ENCODE measurements at regions not wholly inside any gene's neighbourhood (a gene's known extent, or its start where the extent isn't known, plus 50 kb on each side); places are given as distances from the start of the nearest gene placed in this dataset.
"Not testable (repeated sequence)": the region's sequence is repeated elsewhere in the genome, so short reads cannot be mapped to it uniquely, and the experiment has no call there.

- Mint-ChIP-seq H3K4me1 (no peaks in the 10 kb centered on the region), H3K36me3 (ENCODE audit: low read depth) (no peaks in the 10 kb centered on the region), H3K27ac (no peak overlapping the region), H3K4me3 (no peak overlapping the region), H3K27me3 (ENCODE audit: low read depth) (no peaks in the 10 kb centered on the region), H3K9me3 (no peaks in the 10 kb centered on the region)
- TF ChIP-seq CTCF (IDR thresholded peaks at IDR 0.05; ENCODE audit: unreplicated experiment in 3 of 3) = no peak
Measured at GRCh38 chr3:144875211-144875610, 903.6 kb downstream of the DIPK2A start.

- no peaks in the 10 kb centered on the region for H3K4me1 Mint-ChIP-seq
- no peak overlapping the region for H3K4me3 Mint-ChIP-seq
- peaks cover 4% of the 10 kb centered on the region for H3K9me3 Mint-ChIP-seq
- no peaks in the 10 kb centered on the region for H3K36me3 Mint-ChIP-seq (ENCODE audit: low read depth)
- TF ChIP-seq CTCF (IDR thresholded peaks at IDR 0.05; ENCODE audit: unreplicated experiment in 3 of 3) = no peak
- no peak overlapping the region for H3K27ac Mint-ChIP-seq
- no peaks in the 10 kb centered on the region for H3K27me3 Mint-ChIP-seq (ENCODE audit: low read depth)
Measured at GRCh38 chr3:144877356-144877755, 905.7 kb downstream of the DIPK2A start.

GRCh38 chr3:144879701-144880100, 908.1 kb downstream of the DIPK2A start:
- Mint-ChIP-seq H3K27me3 (ENCODE audit: low read depth) (no peaks in the 10 kb centered on the region), H3K4me3 (no peak overlapping the region), H3K27ac (no peak overlapping the region), H3K9me3 (peaks cover 4% of the 10 kb centered on the region), H3K4me1 (no peaks in the 10 kb centered on the region), H3K36me3 (ENCODE audit: low read depth) (no peaks in the 10 kb centered on the region)
- no peak for TF ChIP-seq CTCF (IDR thresholded peaks at IDR 0.05; ENCODE audit: unreplicated experiment in 3 of 3)

- Mint-ChIP-seq H3K27me3 (ENCODE audit: low read depth) (no peaks in the 10 kb centered on the region), H3K27ac (peak overlapping the region; percentile 74 to 96 (median 86)), H3K4me3 (no peak overlapping the region), H3K36me3 (ENCODE audit: low read depth) (no peaks in the 10 kb centered on the region), H3K9me3 (no peaks in the 10 kb centered on the region), H3K4me1 (peaks cover 14% of the 10 kb centered on the region)
- TF ChIP-seq CTCF (IDR thresholded peaks at IDR 0.05; ENCODE audit: unreplicated experiment in 3 of 3) = no peak
Measured at GRCh38 chr3:144893980-144894379, 922.4 kb downstream of the DIPK2A start.

- Mint-ChIP-seq H3K4me3 (no peak overlapping the region), H3K4me1 (peaks cover 14% of the 10 kb centered on the region), H3K36me3 (ENCODE audit: low read depth) (no peaks in the 10 kb centered on the region), H3K27ac (peak overlapping the region; percentile 50 to 96 (median 86)), H3K9me3 (no peaks in the 10 kb centered on the region), H3K27me3 (ENCODE audit: low read depth) (no peaks in the 10 kb centered on the region)
- TF ChIP-seq CTCF (IDR thresholded peaks at IDR 0.05; ENCODE audit: unreplicated experiment in 3 of 3) = no peak
Measured at GRCh38 chr3:144894576-144894975, 923.0 kb downstream of the DIPK2A start.

GRCh38 chr3:144900366-144900765, 928.7 kb downstream of the DIPK2A start:
- Mint-ChIP-seq H3K4me1 (no peaks in the 10 kb centered on the region), H3K4me3 (no peak overlapping the region), H3K9me3 (peaks cover 17% of the 10 kb centered on the region), H3K27ac (no peak overlapping the region), H3K36me3 (ENCODE audit: low read depth) (no peaks in the 10 kb centered on the region), H3K27me3 (ENCODE audit: low read depth) (no peaks in the 10 kb centered on the region)
- no peak for TF ChIP-seq CTCF (IDR thresholded peaks at IDR 0.05; ENCODE audit: unreplicated experiment in 3 of 3)

GRCh38 chr3:144907581-144907980, 936.0 kb downstream of the DIPK2A start:
- H3K36me3 Mint-ChIP-seq (ENCODE audit: low read depth); H3K4me1 Mint-ChIP-seq; H3K4me3 Mint-ChIP-seq; H3K27me3 Mint-ChIP-seq (ENCODE audit: low read depth): not testable (repeated sequence)
- peaks cover 51% of the 10 kb centered on the region for H3K9me3 Mint-ChIP-seq
- H3K27ac Mint-ChIP-seq = peak overlapping the region; percentile 8 to 59 (median 48)
